Lung (tissue), 11 donors: ENCODE measurements at regions not wholly inside any gene's neighbourhood (a gene's known extent, or its start where the extent isn't known, plus 50 kb on each side); places are given as distances from the start of the nearest gene placed in this dataset.

Experiments used
- ATAC-seq: fragments of 200-7000 bp; cut with Tn5 transposase; one replicate; pipeline ENCODE4 v1.9.1; 2020; ENCODE audit warnings: moderate number of reproducible peaks; ENCODE audit not compliant: insufficient read depth, low FRiP score
- DNase-seq, 3 donors: peaks; one replicate each; pipeline ENCODE4 v3.0.0-alpha.2; 2013 to 2017
- H3K27ac ChIP-seq, 2 donors: one replicate each; pipeline ENCODE4 v1.5.1; 2013; ENCODE audit warnings: mild to moderate bottlenecking in 2 of 2, moderate library complexity in 2 of 2, control low read depth in 1 of 2, inconsistent platforms in 1 of 2, low read depth in 1 of 2, low read length in 1 of 2
- H3K27me3 ChIP-seq, 3 donors: one replicate each; pipeline ENCODE4 v1.5.1; 2013; ENCODE audit warnings: low read length in 2 of 3; ENCODE audit not compliant: control insufficient read depth in 3 of 3, insufficient read depth in 3 of 3
- H3K36me3 ChIP-seq, 4 donors: one replicate each; pipeline ENCODE4 v1.5.1; 2013; ENCODE audit warnings: low read length in 4 of 4, mild to moderate bottlenecking in 1 of 4, moderate library complexity in 1 of 4; ENCODE audit not compliant: control insufficient read depth in 4 of 4, insufficient read depth in 4 of 4
- H3K4me1 ChIP-seq, 5 donors: one replicate each; pipeline ENCODE4 v1.5.1; 2013; ENCODE audit warnings: low read length in 5 of 5, mild to moderate bottlenecking in 2 of 5, moderate library complexity in 1 of 5; ENCODE audit not compliant: control insufficient read depth in 5 of 5, insufficient read depth in 5 of 5
- H3K4me3 ChIP-seq: one replicate; pipeline ENCODE4 v1.5.1; 2013; ENCODE audit warnings: mild to moderate bottlenecking, control low read depth, moderate library complexity
- H3K9ac ChIP-seq, 2 donors: one replicate each; pipeline ENCODE4 v1.5.1; 2013; ENCODE audit warnings: low read length in 2 of 2, control low read depth in 1 of 2; ENCODE audit not compliant: insufficient read depth in 1 of 2
- H3K9me3 ChIP-seq, 4 donors: one replicate each; pipeline ENCODE4 v1.5.1; 2013; ENCODE audit warnings: low read length in 3 of 4, mild to moderate bottlenecking in 1 of 4, moderate library complexity in 1 of 4; ENCODE audit not compliant: control insufficient read depth in 4 of 4, insufficient read depth in 3 of 4
- WGBS, 2 donors: extraction: QIAGEN DNeasy Blood & Tissue Kit; methylation state at CpG; one replicate each; pipeline ENCODE4 v1.1.7; 2013; 5-methylcytosine and 5-hydroxymethylcytosine counted together
- TF ChIP-seq, protein P1 (sequence below): IDR thresholded peaks from 2 replicates; pipeline ENCODE4 v1.5.1; 2012; ENCODE audit warnings: mild to moderate bottlenecking; ENCODE audit errors: control extremely low read depth, extremely low read depth
- donor health status: control.
- donor health status: control.
- donor health status: Bipolar disorder and iron deficiency.
- donor health status: healthy.
- donor health status: DM: yes; HTN: yes; CAD: no.

DNA sequence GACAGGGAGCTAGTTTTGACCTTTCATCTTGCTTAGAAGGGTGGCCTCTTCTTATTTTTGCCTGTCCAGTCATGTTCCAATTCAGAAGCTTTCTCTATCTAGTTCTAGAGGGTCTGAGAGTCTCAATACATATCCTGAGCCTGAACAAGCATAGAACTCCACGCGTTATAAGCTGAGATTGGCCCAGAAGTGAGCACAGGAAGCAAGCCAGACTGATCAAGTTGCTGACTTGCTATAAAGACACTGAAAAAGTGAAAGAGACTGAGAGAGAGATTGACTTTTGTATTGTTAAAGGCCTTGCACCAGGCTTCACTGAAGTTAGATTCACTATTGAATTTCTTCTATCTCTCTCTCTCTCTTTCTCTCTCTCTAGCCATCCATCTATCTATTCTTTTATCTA is 142.7 kb upstream of the DOCK10 start:
- Histone ChIP-seq H3K36me3 (no peaks in the 10 kb centered on the region), H3K9me3 (no peaks in the 10 kb centered on the region), H3K9ac (no peak overlapping the region), H3K4me3 (no peak overlapping the region), H3K27ac (no peak overlapping the region), H3K27me3 (no peaks in the 10 kb centered on the region), H3K4me1 (no peaks in the 10 kb centered on the region)
- WGBS, 2 donors, result 76 to 89% methylated on average over 2 of the region's 2 CpGs
- DNase-seq (no peak), ATAC-seq (no peak)
- TF ChIP-seq, protein P1, sequence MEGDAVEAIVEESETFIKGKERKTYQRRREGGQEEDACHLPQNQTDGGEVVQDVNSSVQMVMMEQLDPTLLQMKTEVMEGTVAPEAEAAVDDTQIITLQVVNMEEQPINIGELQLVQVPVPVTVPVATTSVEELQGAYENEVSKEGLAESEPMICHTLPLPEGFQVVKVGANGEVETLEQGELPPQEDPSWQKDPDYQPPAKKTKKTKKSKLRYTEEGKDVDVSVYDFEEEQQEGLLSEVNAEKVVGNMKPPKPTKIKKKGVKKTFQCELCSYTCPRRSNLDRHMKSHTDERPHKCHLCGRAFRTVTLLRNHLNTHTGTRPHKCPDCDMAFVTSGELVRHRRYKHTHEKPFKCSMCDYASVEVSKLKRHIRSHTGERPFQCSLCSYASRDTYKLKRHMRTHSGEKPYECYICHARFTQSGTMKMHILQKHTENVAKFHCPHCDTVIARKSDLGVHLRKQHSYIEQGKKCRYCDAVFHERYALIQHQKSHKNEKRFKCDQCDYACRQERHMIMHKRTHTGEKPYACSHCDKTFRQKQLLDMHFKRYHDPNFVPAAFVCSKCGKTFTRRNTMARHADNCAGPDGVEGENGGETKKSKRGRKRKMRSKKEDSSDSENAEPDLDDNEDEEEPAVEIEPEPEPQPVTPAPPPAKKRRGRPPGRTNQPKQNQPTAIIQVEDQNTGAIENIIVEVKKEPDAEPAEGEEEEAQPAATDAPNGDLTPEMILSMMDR, result no peak

DNA sequence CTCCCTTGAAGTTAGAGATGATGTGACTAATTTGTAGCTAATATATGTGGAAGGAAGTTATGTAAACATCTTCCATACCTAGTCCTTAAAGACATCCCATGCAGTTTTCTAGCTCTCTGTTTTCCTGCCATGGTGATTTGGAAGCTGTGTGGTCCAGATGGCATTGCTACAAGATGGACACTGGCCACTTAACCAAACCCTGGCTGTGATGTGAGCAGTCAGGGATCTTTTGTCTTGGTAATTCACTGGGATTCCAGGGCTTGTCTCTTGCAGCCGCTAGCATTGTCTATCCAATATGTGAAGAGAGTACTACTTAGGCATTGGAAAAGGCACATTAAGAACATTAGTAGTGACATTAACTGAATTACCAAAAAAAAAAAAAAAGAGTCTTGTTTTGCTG is 139.9 kb upstream of the DOCK10 start:
- no peaks in the 10 kb centered on the region for H3K36me3 ChIP-seq
- DNase-seq (no peak), ATAC-seq (no peak)
- H3K4me1 ChIP-seq, result no peaks in the 10 kb centered on the region
- no peaks in the 10 kb centered on the region for H3K9me3 ChIP-seq
- no peak overlapping the region for H3K9ac ChIP-seq
- H3K4me3 ChIP-seq, result no peak overlapping the region
- 80 to 90% methylated on average over 1 of the region's 1 CpG for WGBS, 2 donors
- no peak overlapping the region for H3K27ac ChIP-seq
- TF ChIP-seq, protein P1, result no peak
- no peaks in the 10 kb centered on the region for H3K27me3 ChIP-seq

DNA sequence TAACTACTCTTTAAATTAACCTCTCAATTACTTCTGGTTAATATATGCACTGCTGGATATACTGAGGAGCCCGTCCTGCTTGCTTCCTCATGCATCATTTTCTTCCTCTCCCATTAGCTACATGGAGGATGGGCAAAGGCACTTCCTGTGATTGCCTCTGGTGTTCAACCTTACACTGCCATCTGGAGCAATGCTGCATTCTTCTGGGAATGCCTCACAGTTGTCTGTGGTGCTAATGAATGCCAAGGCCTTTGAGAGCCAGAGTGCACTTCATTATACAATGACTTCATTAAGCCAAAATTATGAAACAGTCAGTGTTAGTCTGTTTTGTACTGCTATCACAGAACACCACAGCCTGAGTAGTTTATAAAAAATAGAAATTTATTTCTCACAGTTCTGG is 134.8 kb upstream of the DOCK10 start:
- no peak for ATAC-seq
- Histone ChIP-seq H3K36me3 (no peaks in the 10 kb centered on the region), H3K9me3 (no peaks in the 10 kb centered on the region), H3K4me1 (no peaks in the 10 kb centered on the region), H3K4me3 (no peak overlapping the region), H3K9ac (no peak overlapping the region), H3K27ac (no peak overlapping the region), H3K27me3 (no peaks in the 10 kb centered on the region)
- no peak for DNase-seq
- 52 to 57% methylated on average over 1 of the region's 1 CpG for WGBS, 2 donors
- TF ChIP-seq, protein P1, result no peak

DNA sequence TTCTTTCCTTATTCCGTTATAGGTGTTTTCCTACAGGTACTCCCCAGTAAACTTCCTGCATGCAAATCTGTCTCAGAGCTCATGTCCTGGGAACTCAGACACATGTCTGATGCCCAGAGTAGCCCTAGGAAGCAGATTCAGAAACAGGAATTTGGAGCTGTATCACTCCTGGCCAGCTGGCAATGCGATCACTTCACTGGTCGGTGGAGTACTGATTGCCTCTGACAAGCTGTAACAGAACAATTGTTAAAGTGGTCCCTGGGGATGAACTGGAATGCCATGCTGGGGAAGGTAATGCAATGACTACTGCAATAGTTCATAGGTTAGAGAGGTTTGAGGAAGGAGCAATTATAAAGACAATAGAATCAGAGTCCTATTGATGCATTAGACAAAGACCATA is 131.6 kb upstream of the DOCK10 start:
- ATAC-seq (no peak), DNase-seq (no peak)
- Histone ChIP-seq H3K27me3 (no peaks in the 10 kb centered on the region), H3K9me3 (no peaks in the 10 kb centered on the region), H3K9ac (no peak overlapping the region), H3K27ac (no peak overlapping the region), H3K4me3 (no peak overlapping the region), H3K4me1 (no peaks in the 10 kb centered on the region), H3K36me3 (no peaks in the 10 kb centered on the region)
- 51 to 71% methylated on average over 3 of the region's 3 CpGs for WGBS, 2 donors
- TF ChIP-seq, protein P1, result no peak
